Stomach (tissue), 8 donors: ENCODE measurements at regions not wholly inside any gene's neighbourhood (a gene's known extent, or its start where the extent isn't known, plus 50 kb on each side); places are given as distances from the start of the nearest gene placed in this dataset.

Experiments used
- DNase-seq, 2 donors: peaks; one replicate each; pipeline versions ENCODE4 v3.0.0 to v3.0.0-alpha.2; 2013 to 2019
- H3K27ac ChIP-seq, 5 donors: fragments of 200-600 bp in 4 of 5; sonication (generic) in 4 of 5; one replicate each; pipeline ENCODE4 v1.5.1; 2013 to 2019; ENCODE audit warnings: mild to moderate bottlenecking in 1 of 5, moderate library complexity in 1 of 5
- H3K27me3 ChIP-seq, 3 donors: fragments of 200-600 bp; sonication (generic); one replicate each; pipeline ENCODE4 v1.5.1; 2017 to 2019; ENCODE audit warnings: mixed run types in 1 of 3
- H3K36me3 ChIP-seq, 4 donors: fragments of 200-600 bp; sonication (generic); 1 replicate in 3 of 4; 2 replicates in 1 of 4; pipeline ENCODE4 v1.5.1; 2016 to 2019
- H3K4me1 ChIP-seq, 4 donors: fragments of 200-600 bp; sonication (generic); one replicate each; pipeline ENCODE4 v1.5.1; 2016 to 2019
- H3K4me3 ChIP-seq, 4 donors: fragments of 200-600 bp; sonication (generic) in 3 of 4; one replicate each; pipeline ENCODE4 v1.5.1; 2016 to 2019; ENCODE audit warnings: mild to moderate bottlenecking in 1 of 4
- H3K9me3 ChIP-seq, 4 donors: fragments of 200-600 bp; sonication (generic); one replicate each; pipeline ENCODE4 v1.5.1; 2016 to 2019
- EP300 ChIP-seq: sonication (generic); formaldehyde crosslinking; IDR thresholded peaks from one replicate; pipeline ENCODE4 v1.6.1; 2017; ENCODE audit warnings: antibody characterized with exemption
- POLR2A ChIP-seq, 4 donors: fragments of 450-650 bp; IDR thresholded peaks; one replicate each; pipeline ENCODE4 v1.6.1; 2016; ENCODE audit warnings: antibody characterized with exemption in 4 of 4, control low read depth in 2 of 4, mild to moderate bottlenecking in 1 of 4, moderate library complexity in 1 of 4
- POLR2AphosphoS5 ChIP-seq, 3 donors: sonication (generic); formaldehyde crosslinking; IDR thresholded peaks; one replicate each; pipeline ENCODE4 v1.6.1; 2016; ENCODE audit warnings: antibody characterized with exemption in 3 of 3
- WGBS, 5 donors: extraction: QIAGEN DNeasy Blood & Tissue Kit in 3 of 5; methylation state at CpG; one replicate each; pipeline versions ENCODE4 v1.1.5 to v1.1.7; 2013 to 2018; 5-methylcytosine and 5-hydroxymethylcytosine counted together
- intact Hi-C: fragments of 100-400 bp; cut with DNase I; formaldehyde crosslinking; loops from one replicate; pipeline ENCODE4 v1.15.1; 2023; ENCODE audit warnings: low total_unique reads
- TF ChIP-seq, protein P1 (sequence below), 7 experiments: fragments of 450-650 bp in 4 of 7; fragments of 200-600 bp in 3 of 7; sonication (generic) in 3 of 7; IDR thresholded peaks; one replicate each; pipeline ENCODE4 v1.5.1; 2016 to 2019; ENCODE audit warnings: antibody characterized with exemption in 7 of 7, control low read depth in 2 of 7, mild to moderate bottlenecking in 1 of 7
- donor health status: healthy with polysubstance abuse.
- donor health status: Bipolar disorder and iron deficiency.
- donor health status: healthy.

GRCh38 chr10:43852644-43853214 lies 204.0 kb upstream of the ZNF32 start:
- TF ChIP-seq, protein P1, sequence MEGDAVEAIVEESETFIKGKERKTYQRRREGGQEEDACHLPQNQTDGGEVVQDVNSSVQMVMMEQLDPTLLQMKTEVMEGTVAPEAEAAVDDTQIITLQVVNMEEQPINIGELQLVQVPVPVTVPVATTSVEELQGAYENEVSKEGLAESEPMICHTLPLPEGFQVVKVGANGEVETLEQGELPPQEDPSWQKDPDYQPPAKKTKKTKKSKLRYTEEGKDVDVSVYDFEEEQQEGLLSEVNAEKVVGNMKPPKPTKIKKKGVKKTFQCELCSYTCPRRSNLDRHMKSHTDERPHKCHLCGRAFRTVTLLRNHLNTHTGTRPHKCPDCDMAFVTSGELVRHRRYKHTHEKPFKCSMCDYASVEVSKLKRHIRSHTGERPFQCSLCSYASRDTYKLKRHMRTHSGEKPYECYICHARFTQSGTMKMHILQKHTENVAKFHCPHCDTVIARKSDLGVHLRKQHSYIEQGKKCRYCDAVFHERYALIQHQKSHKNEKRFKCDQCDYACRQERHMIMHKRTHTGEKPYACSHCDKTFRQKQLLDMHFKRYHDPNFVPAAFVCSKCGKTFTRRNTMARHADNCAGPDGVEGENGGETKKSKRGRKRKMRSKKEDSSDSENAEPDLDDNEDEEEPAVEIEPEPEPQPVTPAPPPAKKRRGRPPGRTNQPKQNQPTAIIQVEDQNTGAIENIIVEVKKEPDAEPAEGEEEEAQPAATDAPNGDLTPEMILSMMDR (IDR thresholded peaks at IDR 0.05), result no peak
- TF ChIP-seq EP300 (no peak), POLR2A (IDR thresholded peaks at IDR 0.05) (no peak), POLR2AphosphoS5 (IDR thresholded peaks at IDR 0.05) (no peak)
- Histone ChIP-seq H3K27me3 (no peaks in the 10 kb centered on the region), H3K27ac (no peak overlapping the region), H3K36me3 (no peaks in the 10 kb centered on the region), H3K4me1 (peaks cover 0 to 8% (median 4%) of the 10 kb centered on the region in 4 donors), H3K4me3 (no peak overlapping the region), H3K9me3 (no peaks in the 10 kb centered on the region)
- DNase-seq, result no peak
- intact Hi-C loops, result no loop called here
- 85 to 96% (median 95%) methylated on average over 5 of the region's 5 CpGs for WGBS, 5 donors

DNA sequence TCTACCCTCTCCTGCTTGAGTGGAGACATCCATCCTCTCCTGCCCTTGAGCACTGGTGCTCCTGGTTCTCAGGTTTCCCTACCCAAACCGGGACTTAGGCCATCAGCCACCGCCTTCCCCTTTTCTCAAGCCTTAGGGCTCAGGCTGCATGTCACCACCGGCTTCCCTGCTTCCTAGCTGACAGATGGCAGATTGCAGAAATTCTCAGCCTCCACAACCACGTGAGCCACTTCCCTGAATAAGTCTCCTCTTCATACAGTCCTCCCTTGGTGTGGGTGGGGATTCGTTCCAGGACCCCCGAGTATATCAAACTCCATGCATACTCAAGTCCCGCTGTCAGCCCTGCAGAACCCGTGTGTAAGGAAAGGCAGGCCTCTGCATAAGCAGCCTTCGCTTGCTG lies 203.5 kb upstream of the ZNF32 start:
- Histone ChIP-seq H3K36me3 (no peaks in the 10 kb centered on the region), H3K9me3 (no peaks in the 10 kb centered on the region), H3K4me3 (no peak overlapping the region), H3K4me1 (peaks cover 0 to 2% (median under 1%) of the 10 kb centered on the region in 4 donors), H3K27me3 (no peaks in the 10 kb centered on the region), H3K27ac (no peak overlapping the region)
- no peak for DNase-seq
- intact Hi-C loops, result no loop called here
- 79 to 92% (median 87%) methylated on average over 9 of the region's 9 CpGs for whole genome bisulfite sequencing, 5 donors
- TF ChIP-seq, protein P1 (IDR thresholded peaks at IDR 0.05), result no peak
- no peak for TF ChIP-seq POLR2AphosphoS5 (IDR thresholded peaks at IDR 0.05)
- no peak for TF ChIP-seq EP300
- TF ChIP-seq POLR2A (IDR thresholded peaks at IDR 0.05), result no peak

GRCh38 chr10:43851030-43851429 lies 202.3 kb upstream of the ZNF32 start:
- TF ChIP-seq POLR2A (IDR thresholded peaks at IDR 0.05) (no peak), POLR2AphosphoS5 (IDR thresholded peaks at IDR 0.05) (no peak), EP300 (no peak)
- TF ChIP-seq, protein P1 (IDR thresholded peaks at IDR 0.05), result no peak
- Histone ChIP-seq H3K27me3 (no peaks in the 10 kb centered on the region), H3K36me3 (no peaks in the 10 kb centered on the region), H3K4me3 (no peak overlapping the region), H3K27ac (no peak overlapping the region), H3K4me1 (peaks cover 0 to 1% (median under 1%) of the 10 kb centered on the region in 4 donors), H3K9me3 (no peaks in the 10 kb centered on the region)
- intact Hi-C loops, result no loop called here
- 29 to 70% (median 43%) methylated on average over 3 of the region's 3 CpGs for WGBS, 5 donors
- DNase-seq, result peak in 1 of 2 donors; percentile 45

GRCh38 chr10:43849551-43849950 lies 200.9 kb upstream of the ZNF32 start:
- no peak overlapping the region for H3K4me3 ChIP-seq
- no peaks in the 10 kb centered on the region for H3K36me3 ChIP-seq
- intact Hi-C loops, result no loop called here
- H3K27me3 ChIP-seq, result no peaks in the 10 kb centered on the region
- 90 to 100% (median 97%) methylated on average over 3 of the region's 3 CpGs for WGBS, 5 donors
- H3K4me1 ChIP-seq, result peaks cover 0 to 13% (median 5%) of the 10 kb centered on the region in 4 donors
- H3K9me3 ChIP-seq, result no peaks in the 10 kb centered on the region
- no peak overlapping the region for H3K27ac ChIP-seq
- TF ChIP-seq, protein P1 (IDR thresholded peaks at IDR 0.05), result no peak
- TF ChIP-seq EP300, result no peak
- DNase-seq, result no peak
